ENCODE measurements at regions not wholly inside any gene's neighbourhood (a gene's known extent, or its start where the extent isn't known, plus 50 kb on each side); places are given as distances from the start of the nearest gene placed in this dataset.

- TF ChIP-seq POLR2A (IDR thresholded peaks at IDR 0.05) (no peak), CTCF (IDR thresholded peaks at IDR 0.05) (no peak)
- no peak for ATAC-seq
- intact Hi-C loops (cut with DNase I) = no loop called here
Observed at GRCh38 chr12:89262855-89263552, 89.3 kb downstream of the DUSP6 start.

GRCh38 chr12:89261982-89262381 is 90.3 kb downstream of the DUSP6 start:
- intact Hi-C loops (cut with DNase I) = no loop called here
- no peak for ATAC-seq

More at GRCh38 chr12:89262855-89263552, 89.3 kb downstream of the DUSP6 start:
- Histone ChIP-seq H3K36me3 (replicated peaks in 1 of 2; ENCODE audit: insufficient read depth in 1 of 2, low read depth in 2 of 2) (no peaks in the 10 kb centered on the region), H3K4me3 (no peak overlapping the region), H3K27me3 (no peaks in the 10 kb centered on the region), H3K4me1 (peaks cover 5% of the 10 kb centered on the region), H3K9me3 (no peaks in the 10 kb centered on the region), H3K27ac (no peak overlapping the region)
- DNase-seq = no peak
- WGBS, 2 donors = 67 to 71% methylated on average over 2 of the region's 2 CpGs

GRCh38 chr12:89260841-89261637 is 91.3 kb downstream of the DUSP6 start:
- Histone ChIP-seq H3K4me3 (no peak overlapping the region), H3K4me1 (peaks cover 5% of the 10 kb centered on the region), H3K36me3 (replicated peaks in 1 of 2; ENCODE audit: insufficient read depth in 1 of 2, low read depth in 2 of 2) (no peaks in the 10 kb centered on the region), H3K9me3 (no peaks in the 10 kb centered on the region), H3K27me3 (no peaks in the 10 kb centered on the region), H3K27ac (no peak overlapping the region)
- DNase-seq (no peak), ATAC-seq (no peak)
- intact Hi-C loops (cut with DNase I) = no loop called here
- TF ChIP-seq CTCF (IDR thresholded peaks at IDR 0.05) (no peak), POLR2A (IDR thresholded peaks at IDR 0.05) (no peak)

More at GRCh38 chr12:89261982-89262381, 90.3 kb downstream of the DUSP6 start:
- no peak overlapping the region for H3K4me3 ChIP-seq
- no peaks in the 10 kb centered on the region for H3K36me3 ChIP-seq (replicated peaks in 1 of 2; ENCODE audit: insufficient read depth in 1 of 2, low read depth in 2 of 2)
- peaks cover 5% of the 10 kb centered on the region for H3K4me1 ChIP-seq
- H3K9me3 ChIP-seq = no peaks in the 10 kb centered on the region
- no peak overlapping the region for H3K27ac ChIP-seq
- H3K27me3 ChIP-seq = no peaks in the 10 kb centered on the region
- DNase-seq = no peak
- WGBS, 2 donors = 65 to 84% methylated on average over 4 of the region's 4 CpGs
- TF ChIP-seq POLR2A (IDR thresholded peaks at IDR 0.05) = no peak
- no peak for TF ChIP-seq CTCF (IDR thresholded peaks at IDR 0.05)

GRCh38 chr12:89259821-89260220 is 92.5 kb downstream of the DUSP6 start:
- 72 to 74% methylated on average over 3 of the region's 3 CpGs for WGBS, 2 donors
- H3K27ac ChIP-seq = no peak overlapping the region
- DNase-seq (no peak), ATAC-seq (no peak)
- intact Hi-C loops (cut with DNase I) = no loop called here
- TF ChIP-seq POLR2A (IDR thresholded peaks at IDR 0.05) = no peak
- TF ChIP-seq CTCF (IDR thresholded peaks at IDR 0.05) = no peak
- no peaks in the 10 kb centered on the region for H3K36me3 ChIP-seq (replicated peaks in 1 of 2; ENCODE audit: insufficient read depth in 1 of 2, low read depth in 2 of 2)
- no peaks in the 10 kb centered on the region for H3K9me3 ChIP-seq
- H3K27me3 ChIP-seq = no peaks in the 10 kb centered on the region
- peaks cover 5% of the 10 kb centered on the region for H3K4me1 ChIP-seq
- H3K4me3 ChIP-seq = no peak overlapping the region
